ENCODE measurements at regions not wholly inside any gene's neighbourhood (a gene's known extent, or its start where the extent isn't known, plus 50 kb on each side); places are given as distances from the start of the nearest gene placed in this dataset.

- TF ChIP-seq JUND (IDR thresholded peaks at IDR 0.05; ENCODE audit: low read depth) = no peak
- in situ Hi-C loops (cut with HindIII; ENCODE audit: low pct_unique_long_range_greater_than_20kb, low sequenced_read_pairs) = no loop called here
- DNase-seq (ENCODE audit: low read depth in 1 of 2, low spot score in 1 of 2) = no peak
Observed at GRCh38 chr11:23727794-23728193, 769.1 kb upstream of the LUZP2 start.

- TF ChIP-seq JUND (IDR thresholded peaks at IDR 0.05; ENCODE audit: low read depth) = no peak
- no peak for DNase-seq (ENCODE audit: low read depth in 1 of 2, low spot score in 1 of 2)
- in situ Hi-C loops (cut with HindIII; ENCODE audit: low pct_unique_long_range_greater_than_20kb, low sequenced_read_pairs) = no loop called here
Observed at GRCh38 chr11:23729088-23729487, 767.8 kb upstream of the LUZP2 start.

- in situ Hi-C loops (cut with HindIII; ENCODE audit: low pct_unique_long_range_greater_than_20kb, low sequenced_read_pairs) = no loop called here
- TF ChIP-seq JUND (IDR thresholded peaks at IDR 0.05; ENCODE audit: low read depth) = no peak
- peak; percentile 61 to 89 for DNase-seq (ENCODE audit: low read depth in 1 of 2, low spot score in 1 of 2)
Observed at GRCh38 chr11:23730307-23730998, 766.4 kb upstream of the LUZP2 start.

- no peak for TF ChIP-seq JUND (IDR thresholded peaks at IDR 0.05; ENCODE audit: low read depth)
- in situ Hi-C loops (cut with HindIII; ENCODE audit: low pct_unique_long_range_greater_than_20kb, low sequenced_read_pairs) = no loop called here
- DNase-seq (ENCODE audit: low read depth in 1 of 2, low spot score in 1 of 2) = no peak
Observed at GRCh38 chr11:23732026-23732425, 764.8 kb upstream of the LUZP2 start.

- DNase-seq (ENCODE audit: low read depth in 1 of 2, low spot score in 1 of 2) = no peak
- no peak for TF ChIP-seq JUND (IDR thresholded peaks at IDR 0.05; ENCODE audit: low read depth)
- in situ Hi-C loops (cut with HindIII; ENCODE audit: low pct_unique_long_range_greater_than_20kb, low sequenced_read_pairs) = no loop called here
Observed at GRCh38 chr11:23746896-23747295, 750.0 kb upstream of the LUZP2 start.

- in situ Hi-C loops (cut with HindIII; ENCODE audit: low pct_unique_long_range_greater_than_20kb, low sequenced_read_pairs) = no loop called here
- TF ChIP-seq JUND (IDR thresholded peaks at IDR 0.05; ENCODE audit: low read depth) = no peak
- no peak for DNase-seq (ENCODE audit: low read depth in 1 of 2, low spot score in 1 of 2)
Observed at GRCh38 chr11:23749762-23750430, 747.0 kb upstream of the LUZP2 start.

GRCh38 chr11:23751280-23751679, 745.6 kb upstream of the LUZP2 start:
- no peak for TF ChIP-seq JUND (IDR thresholded peaks at IDR 0.05; ENCODE audit: low read depth)
- no peak for DNase-seq (ENCODE audit: low read depth in 1 of 2, low spot score in 1 of 2)
- in situ Hi-C loops (cut with HindIII; ENCODE audit: low pct_unique_long_range_greater_than_20kb, low sequenced_read_pairs) = no loop called here

GRCh38 chr11:23755076-23755475, 741.8 kb upstream of the LUZP2 start:
- DNase-seq (ENCODE audit: low read depth in 1 of 2, low spot score in 1 of 2) = no peak
- no peak for TF ChIP-seq JUND (IDR thresholded peaks at IDR 0.05; ENCODE audit: low read depth)
- in situ Hi-C loops (cut with HindIII; ENCODE audit: low pct_unique_long_range_greater_than_20kb, low sequenced_read_pairs) = no loop called here

GRCh38 chr11:23755769-23756168, 741.1 kb upstream of the LUZP2 start:
- in situ Hi-C loops (cut with HindIII; ENCODE audit: low pct_unique_long_range_greater_than_20kb, low sequenced_read_pairs) = no loop called here
- no peak for DNase-seq (ENCODE audit: low read depth in 1 of 2, low spot score in 1 of 2)
- TF ChIP-seq JUND (IDR thresholded peaks at IDR 0.05; ENCODE audit: low read depth) = no peak

GRCh38 chr11:23759489-23759888, 737.4 kb upstream of the LUZP2 start:
- in situ Hi-C loops (cut with HindIII; ENCODE audit: low pct_unique_long_range_greater_than_20kb, low sequenced_read_pairs) = no loop called here
- DNase-seq (ENCODE audit: low read depth in 1 of 2, low spot score in 1 of 2) = no peak
- no peak for TF ChIP-seq JUND (IDR thresholded peaks at IDR 0.05; ENCODE audit: low read depth)

GRCh38 chr11:23764286-23764685, 732.6 kb upstream of the LUZP2 start:
- in situ Hi-C loops (cut with HindIII; ENCODE audit: low pct_unique_long_range_greater_than_20kb, low sequenced_read_pairs) = no loop called here
- TF ChIP-seq JUND (IDR thresholded peaks at IDR 0.05; ENCODE audit: low read depth) = no peak
- DNase-seq (ENCODE audit: low read depth in 1 of 2, low spot score in 1 of 2) = no peak

- no peak for TF ChIP-seq JUND (IDR thresholded peaks at IDR 0.05; ENCODE audit: low read depth)
- in situ Hi-C loops (cut with HindIII; ENCODE audit: low pct_unique_long_range_greater_than_20kb, low sequenced_read_pairs) = no loop called here
- DNase-seq (ENCODE audit: low read depth in 1 of 2, low spot score in 1 of 2) = no peak
Observed at GRCh38 chr11:23765682-23766252, 731.1 kb upstream of the LUZP2 start.

GRCh38 chr11:23767576-23767975, 729.3 kb upstream of the LUZP2 start:
- no peak for DNase-seq (ENCODE audit: low read depth in 1 of 2, low spot score in 1 of 2)
- no peak for TF ChIP-seq JUND (IDR thresholded peaks at IDR 0.05; ENCODE audit: low read depth)
- in situ Hi-C loops (cut with HindIII; ENCODE audit: low pct_unique_long_range_greater_than_20kb, low sequenced_read_pairs) = no loop called here
